ENCODE measurements at regions not wholly inside any gene's neighbourhood (a gene's known extent, or its start where the extent isn't known, plus 50 kb on each side); places are given as distances from the start of the nearest gene placed in this dataset.

DNA sequence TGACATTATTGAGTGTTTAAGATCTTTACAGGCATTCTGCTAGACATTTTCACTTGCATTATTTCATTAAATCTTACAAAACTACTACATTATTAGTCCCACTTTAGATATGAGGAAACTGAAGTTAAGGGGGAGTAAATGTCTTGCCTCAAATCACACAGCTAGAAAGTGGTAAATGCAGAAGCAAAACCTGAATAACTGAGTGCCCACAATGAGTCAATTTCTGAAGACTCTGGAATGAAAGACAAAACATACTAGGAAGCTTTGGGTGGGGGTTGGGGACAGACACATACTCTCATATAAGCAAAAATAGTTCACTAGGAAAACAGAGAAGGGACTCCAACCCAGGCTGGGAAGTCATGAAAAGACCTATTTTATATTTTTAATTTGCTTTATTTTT lies 214.4 kb upstream of the LRATD1 start:
- peaks cover 13 to 23% (median 20%) of the 10 kb centered on the region in 3 donors for H3K9me3 Mint-ChIP-seq
- no peaks in the 10 kb centered on the region for H3K9me3 ChIP-seq
- no peaks in the 10 kb centered on the region for H3K27me3 Mint-ChIP-seq
- no peak overlapping the region for H3K4me3 Mint-ChIP-seq
- no peak for DNase-seq
- no peak overlapping the region for H3K27ac ChIP-seq (ENCODE audit: low read length)
- ChIA-PET CTCF (no interaction called here), POLR2A (no interaction called here)
- no peaks in the 10 kb centered on the region for H3K4me1 ChIP-seq (ENCODE audit: control insufficient read depth in 1 of 2, extremely low read depth in 1 of 2, insufficient read depth in 2 of 2, low read length in 2 of 2)
- ATAC-seq (replicated peaks in 1 of 4) = no peak
- no peaks in the 10 kb centered on the region for H3K4me1 Mint-ChIP-seq
- H3K36me3 Mint-ChIP-seq = no peaks in the 10 kb centered on the region
- H3K36me3 ChIP-seq (ENCODE audit: control insufficient read depth in 2 of 2, extremely low read depth in 1 of 2, insufficient read depth in 1 of 2, low read length in 1 of 2) = no peaks in the 10 kb centered on the region
- no peaks in the 10 kb centered on the region for H3K27me3 ChIP-seq (replicated peaks in 1 of 2; ENCODE audit: control insufficient read depth in 2 of 2, extremely low read depth in 1 of 2, insufficient read depth in 2 of 2, low read length in 1 of 2)
- no peak overlapping the region for H3K27ac Mint-ChIP-seq
- no peak overlapping the region for H3K4me3 ChIP-seq (ENCODE audit: control insufficient read depth in 1 of 2, extremely low read depth in 1 of 2, low read length in 1 of 2)

DNA sequence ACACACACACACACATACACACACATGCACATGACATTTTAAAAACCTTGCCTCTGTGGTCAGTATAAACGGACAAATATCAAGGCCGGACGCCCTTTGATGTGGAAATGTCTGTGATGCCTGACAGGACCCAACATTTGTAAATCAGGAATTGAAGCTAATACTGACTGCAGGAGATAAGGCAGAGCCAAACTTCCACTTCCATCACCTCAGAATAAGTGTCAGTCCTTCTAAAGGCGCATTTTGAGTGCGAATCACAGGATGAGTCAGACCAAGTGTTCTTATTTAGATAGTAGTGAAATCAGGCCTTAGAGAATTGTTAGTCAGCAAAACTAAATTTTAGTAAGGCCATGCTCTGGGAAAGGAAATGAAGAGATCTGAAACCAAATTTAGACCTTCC lies 211.7 kb upstream of the LRATD1 start:
- Mint-ChIP-seq H3K27ac (no peak overlapping the region), H3K4me3 (no peak overlapping the region), H3K4me1 (no peaks in the 10 kb centered on the region), H3K36me3 (no peaks in the 10 kb centered on the region), H3K9me3 (peaks cover 7 to 18% (median 12%) of the 10 kb centered on the region in 3 donors), H3K27me3 (no peaks in the 10 kb centered on the region)
- Histone ChIP-seq H3K36me3 (ENCODE audit: control insufficient read depth in 2 of 2, extremely low read depth in 1 of 2, insufficient read depth in 1 of 2, low read length in 1 of 2) (no peaks in the 10 kb centered on the region), H3K27ac (ENCODE audit: low read length) (no peak overlapping the region), H3K4me3 (ENCODE audit: control insufficient read depth in 1 of 2, extremely low read depth in 1 of 2, low read length in 1 of 2) (no peak overlapping the region), H3K4me1 (ENCODE audit: control insufficient read depth in 1 of 2, extremely low read depth in 1 of 2, insufficient read depth in 2 of 2, low read length in 2 of 2) (no peaks in the 10 kb centered on the region), H3K9me3 (no peaks in the 10 kb centered on the region), H3K27me3 (replicated peaks in 1 of 2; ENCODE audit: control insufficient read depth in 2 of 2, extremely low read depth in 1 of 2, insufficient read depth in 2 of 2, low read length in 1 of 2) (no peaks in the 10 kb centered on the region)
- DNase-seq (no peak), ATAC-seq (replicated peaks in 1 of 4) (no peak)
- ChIA-PET CTCF (no interaction called here), POLR2A (no interaction called here)
- WGBS (ENCODE audit: insufficient coverage) = no CpG with 5 or more reads among the region's 5 CpGs

DNA sequence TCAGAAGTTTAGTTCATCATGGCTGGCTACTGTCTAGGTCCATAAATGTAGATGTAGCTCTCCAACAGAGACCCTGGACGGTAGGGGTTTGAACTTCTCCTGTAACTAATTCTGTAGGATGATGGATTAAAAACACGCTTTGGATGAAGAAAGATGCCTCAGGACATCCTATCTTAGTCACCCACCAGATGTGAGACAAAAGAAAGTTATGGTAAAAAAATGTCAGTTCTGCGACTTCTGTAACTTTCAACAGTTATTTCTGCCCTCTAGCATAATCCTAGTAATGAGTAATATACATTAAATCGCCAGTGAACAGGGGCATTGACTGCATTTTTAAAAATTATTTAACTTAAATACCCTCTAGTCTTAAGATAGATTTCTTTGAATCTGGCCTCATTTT lies 210.1 kb upstream of the LRATD1 start:
- POLR2A ChIA-PET = no interaction called here
- H3K4me1 Mint-ChIP-seq = no peaks in the 10 kb centered on the region
- ATAC-seq (replicated peaks in 1 of 4) = no peak
- H3K36me3 Mint-ChIP-seq = no peaks in the 10 kb centered on the region
- peaks cover 8 to 20% (median 11%) of the 10 kb centered on the region in 3 donors for H3K9me3 Mint-ChIP-seq
- H3K27ac Mint-ChIP-seq = no peak overlapping the region
- CTCF ChIA-PET = no interaction called here
- no peaks in the 10 kb centered on the region for H3K27me3 Mint-ChIP-seq
- H3K4me3 ChIP-seq (ENCODE audit: control insufficient read depth in 1 of 2, extremely low read depth in 1 of 2, low read length in 1 of 2) = no peak overlapping the region
- no CpG with 5 or more reads among the region's 4 CpGs for WGBS (ENCODE audit: insufficient coverage)
- H3K27ac ChIP-seq (ENCODE audit: low read length) = no peak overlapping the region
- H3K36me3 ChIP-seq (ENCODE audit: control insufficient read depth in 2 of 2, extremely low read depth in 1 of 2, insufficient read depth in 1 of 2, low read length in 1 of 2) = no peaks in the 10 kb centered on the region
- no peak overlapping the region for H3K4me3 Mint-ChIP-seq
- H3K27me3 ChIP-seq (replicated peaks in 1 of 2; ENCODE audit: control insufficient read depth in 2 of 2, extremely low read depth in 1 of 2, insufficient read depth in 2 of 2, low read length in 1 of 2) = no peaks in the 10 kb centered on the region
- H3K4me1 ChIP-seq (ENCODE audit: control insufficient read depth in 1 of 2, extremely low read depth in 1 of 2, insufficient read depth in 2 of 2, low read length in 2 of 2) = no peaks in the 10 kb centered on the region
- DNase-seq = no peak
- no peaks in the 10 kb centered on the region for H3K9me3 ChIP-seq

DNA sequence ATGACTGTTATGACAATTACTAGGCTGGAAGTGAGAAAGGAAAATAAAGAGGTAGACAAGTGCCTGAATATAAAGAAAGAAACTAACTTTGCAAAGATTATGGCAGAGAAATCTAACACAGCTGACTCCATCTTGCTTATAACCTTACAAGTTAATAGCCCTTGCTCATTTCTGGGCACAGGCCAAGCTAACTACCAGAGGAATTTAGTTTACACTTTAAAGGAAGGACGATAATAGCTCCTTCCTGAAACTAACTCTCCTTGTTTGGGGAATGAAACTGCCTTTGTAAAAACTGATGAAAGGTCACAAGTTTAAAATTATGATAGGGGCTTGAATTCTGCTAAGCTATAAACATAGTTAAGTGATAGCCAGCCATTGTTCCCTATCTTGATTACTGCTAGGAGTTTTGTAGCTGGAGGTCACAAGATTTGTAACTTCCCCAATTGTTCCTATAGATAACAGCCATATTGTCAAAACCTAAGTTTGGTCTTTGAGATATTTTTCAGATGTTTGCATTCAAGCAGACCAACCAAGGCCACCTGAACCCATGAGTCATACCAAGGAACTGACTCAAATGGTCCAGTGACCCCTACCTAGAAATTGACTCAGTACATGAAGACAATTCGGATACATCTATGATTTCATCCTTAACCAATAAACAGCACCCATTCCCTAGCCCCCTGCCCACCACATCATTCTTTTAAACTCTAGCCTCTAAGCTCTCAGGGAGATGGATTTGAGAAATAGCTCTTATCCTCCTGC lies 209.2 kb upstream of the LRATD1 start:
- no peaks in the 10 kb centered on the region for H3K36me3 Mint-ChIP-seq
- no CpG with 5 or more reads among the region's 2 CpGs for WGBS (ENCODE audit: insufficient coverage)
- ATAC-seq (replicated peaks in 1 of 4) (no peak), DNase-seq (no peak)
- H3K27me3 ChIP-seq (replicated peaks in 1 of 2; ENCODE audit: control insufficient read depth in 2 of 2, extremely low read depth in 1 of 2, insufficient read depth in 2 of 2, low read length in 1 of 2) = no peaks in the 10 kb centered on the region
- no peaks in the 10 kb centered on the region for H3K4me1 ChIP-seq (ENCODE audit: control insufficient read depth in 1 of 2, extremely low read depth in 1 of 2, insufficient read depth in 2 of 2, low read length in 2 of 2)
- H3K27ac ChIP-seq (ENCODE audit: low read length) = no peak overlapping the region
- POLR2A ChIA-PET = interaction anchor here in 1 of 2 donors (0.6 kb wide), 1 partner anchor 14 kb away, joined by 5 read pairs; no protein-coding TSS in a partner anchor
- H3K4me1 Mint-ChIP-seq = no peaks in the 10 kb centered on the region
- no peaks in the 10 kb centered on the region for H3K27me3 Mint-ChIP-seq
- no peaks in the 10 kb centered on the region for H3K36me3 ChIP-seq (ENCODE audit: control insufficient read depth in 2 of 2, extremely low read depth in 1 of 2, insufficient read depth in 1 of 2, low read length in 1 of 2)
- H3K4me3 ChIP-seq (ENCODE audit: control insufficient read depth in 1 of 2, extremely low read depth in 1 of 2, low read length in 1 of 2) = no peak overlapping the region
- H3K9me3 ChIP-seq = no peaks in the 10 kb centered on the region
- CTCF ChIA-PET = no interaction called here
- no peak overlapping the region for H3K27ac Mint-ChIP-seq
- H3K9me3 Mint-ChIP-seq = peaks cover 4 to 16% (median 6%) of the 10 kb centered on the region in 3 donors
- H3K4me3 Mint-ChIP-seq = no peak overlapping the region

DNA sequence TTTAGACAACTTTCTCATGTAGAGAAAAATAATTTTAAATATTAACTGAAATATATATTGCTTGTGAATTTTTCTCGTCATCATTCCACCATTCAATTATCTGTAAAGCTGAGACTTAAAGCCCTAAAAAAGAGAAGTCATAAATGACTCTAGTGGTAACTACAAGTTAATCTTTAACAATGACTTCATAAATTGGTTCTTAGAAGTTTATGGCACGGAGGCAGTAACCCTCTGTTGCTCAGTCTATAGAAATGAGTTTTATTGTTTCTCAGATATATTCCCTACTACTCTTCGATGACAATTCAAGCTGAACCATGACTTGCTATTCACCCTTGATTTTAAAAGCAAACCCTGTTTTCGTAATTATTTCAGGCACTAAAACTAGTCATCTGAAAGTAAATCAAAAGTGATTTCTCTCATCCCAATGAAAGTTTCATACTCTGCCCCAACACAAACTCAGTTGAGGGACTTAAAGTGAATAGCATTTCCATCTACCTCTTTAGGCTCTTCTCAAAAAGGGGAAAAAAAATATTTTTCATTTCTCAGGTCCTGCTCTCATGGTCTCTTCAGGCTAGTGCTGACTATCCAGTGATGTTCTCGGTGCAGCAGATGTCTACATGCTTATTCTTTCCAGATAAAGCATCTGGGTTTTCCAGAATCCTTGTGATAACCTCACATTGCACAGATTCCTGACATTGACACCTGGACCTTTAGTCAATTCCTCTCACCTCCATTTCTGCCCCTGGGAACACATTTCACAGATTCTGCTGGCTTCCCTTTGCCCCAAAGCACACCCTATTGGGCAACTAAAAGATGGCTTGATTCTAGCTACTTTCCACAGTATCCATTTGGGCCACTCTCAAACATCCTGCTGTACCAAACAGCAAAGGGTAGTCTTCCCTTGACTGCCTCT lies 207.8 kb upstream of the LRATD1 start:
- no peak overlapping the region for H3K27ac Mint-ChIP-seq
- Histone ChIP-seq H3K4me1 (ENCODE audit: control insufficient read depth in 1 of 2, extremely low read depth in 1 of 2, insufficient read depth in 2 of 2, low read length in 2 of 2) (no peaks in the 10 kb centered on the region), H3K4me3 (ENCODE audit: control insufficient read depth in 1 of 2, extremely low read depth in 1 of 2, low read length in 1 of 2) (no peak overlapping the region), H3K27me3 (replicated peaks in 1 of 2; ENCODE audit: control insufficient read depth in 2 of 2, extremely low read depth in 1 of 2, insufficient read depth in 2 of 2, low read length in 1 of 2) (no peaks in the 10 kb centered on the region), H3K36me3 (ENCODE audit: control insufficient read depth in 2 of 2, extremely low read depth in 1 of 2, insufficient read depth in 1 of 2, low read length in 1 of 2) (no peaks in the 10 kb centered on the region), H3K9me3 (no peaks in the 10 kb centered on the region), H3K27ac (ENCODE audit: low read length) (no peak overlapping the region)
- WGBS (ENCODE audit: insufficient coverage) = 78% methylated on average over 1 of the region's 5 CpGs
- H3K36me3 Mint-ChIP-seq = no peaks in the 10 kb centered on the region
- ChIA-PET POLR2A (no interaction called here), CTCF (no interaction called here)
- peaks cover 4 to 16% (median 6%) of the 10 kb centered on the region in 3 donors for H3K9me3 Mint-ChIP-seq
- ATAC-seq (replicated peaks in 1 of 4) (no peak), DNase-seq (no peak)
- no peak overlapping the region for H3K4me3 Mint-ChIP-seq
- H3K27me3 Mint-ChIP-seq = no peaks in the 10 kb centered on the region
- no peaks in the 10 kb centered on the region for H3K4me1 Mint-ChIP-seq

DNA sequence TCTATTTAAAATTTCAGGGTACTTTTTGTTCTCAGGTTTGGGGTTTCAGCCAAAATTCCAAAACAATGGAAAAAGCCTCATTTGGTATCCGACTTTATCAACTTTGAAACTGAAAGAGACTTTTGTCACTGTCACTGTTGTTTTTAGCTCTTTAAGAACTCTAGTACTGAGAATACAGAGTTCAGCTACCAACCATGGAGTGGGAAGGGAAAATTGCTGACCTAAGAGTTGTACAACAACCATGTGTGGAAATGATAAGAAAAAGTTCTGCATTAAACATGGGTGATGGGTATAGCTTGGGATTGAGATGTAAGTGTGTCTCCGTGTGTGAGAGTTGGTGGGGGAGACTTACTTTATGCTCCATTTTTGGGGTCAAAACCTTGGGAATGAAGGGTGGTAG lies 206.6 kb upstream of the LRATD1 start:
- Histone ChIP-seq H3K9me3 (no peaks in the 10 kb centered on the region), H3K36me3 (ENCODE audit: control insufficient read depth in 2 of 2, extremely low read depth in 1 of 2, insufficient read depth in 1 of 2, low read length in 1 of 2) (no peaks in the 10 kb centered on the region), H3K4me3 (ENCODE audit: control insufficient read depth in 1 of 2, extremely low read depth in 1 of 2, low read length in 1 of 2) (no peak overlapping the region), H3K27ac (ENCODE audit: low read length) (no peak overlapping the region), H3K27me3 (replicated peaks in 1 of 2; ENCODE audit: control insufficient read depth in 2 of 2, extremely low read depth in 1 of 2, insufficient read depth in 2 of 2, low read length in 1 of 2) (no peaks in the 10 kb centered on the region), H3K4me1 (ENCODE audit: control insufficient read depth in 1 of 2, extremely low read depth in 1 of 2, insufficient read depth in 2 of 2, low read length in 2 of 2) (no peaks in the 10 kb centered on the region)
- Mint-ChIP-seq H3K27ac (no peak overlapping the region), H3K36me3 (no peaks in the 10 kb centered on the region), H3K27me3 (no peaks in the 10 kb centered on the region), H3K4me1 (no peaks in the 10 kb centered on the region), H3K9me3 (peaks cover 4 to 13% (median 6%) of the 10 kb centered on the region in 3 donors), H3K4me3 (no peak overlapping the region)
- ChIA-PET POLR2A (no interaction called here), CTCF (no interaction called here)
- WGBS (ENCODE audit: insufficient coverage) = 75% methylated on average over 1 of the region's 2 CpGs
- no peak for ATAC-seq (replicated peaks in 1 of 4)
- no peak for DNase-seq

Data from T-cell (primary cell).